IMR-90 (cell line): ENCODE measurements at regions not wholly inside any gene's neighbourhood (a gene's known extent, or its start where the extent isn't known, plus 50 kb on each side); places are given as distances from the start of the nearest gene placed in this dataset.

Source experiments
- ATAC-seq: fragments of 200-7000 bp; cut with Tn5 transposase; 2 replicates; pipeline ENCODE4 v1.9.1; 2020; ENCODE audit warnings: low read depth, mild to moderate bottlenecking, moderate library complexity
- BruUV-seq: library from RNA; stranded (reverse); fragments of 400-500 nt; replicated peaks from 2 replicates; lab custom pipeline; 2021; lab: Mats Ljungman, UMichigan
- CTCF ChIA-PET: fragments of 300-600 bp; formaldehyde crosslinking; extraction: SDS; loops from one replicate; lab custom pipeline; 2021; ENCODE audit warnings: antibody characterized with exemption; lab: Yijun Ruan, JAX
- POLR2A ChIA-PET: fragments of 300-600 bp; sonication (Branson Sonifier 250); formaldehyde crosslinking; loops from one replicate; lab custom pipeline; 2022; ENCODE audit warnings: antibody characterized with exemption; ENCODE audit not compliant: unreplicated experiment; lab: Charles Lee
- DNase-seq: peaks from one replicate; pipeline ENCODE4 v3.0.0; 2013
- H2AFZ ChIP-seq: replicated peaks from 2 replicates; pipeline ENCODE3; 2013; ENCODE audit warnings: low read length, mild to moderate bottlenecking; ENCODE audit not compliant: poor library complexity
- H2AK5ac ChIP-seq: 2 replicates; pipeline ENCODE4 v1.6.1; 2013; ENCODE audit warnings: low read depth, low read length, inconsistent platforms
- H2AK9ac ChIP-seq: replicated peaks from 2 replicates; pipeline ENCODE3; 2013; ENCODE audit warnings: mild to moderate bottlenecking, low read depth, low read length, moderate library complexity; ENCODE audit not compliant: poor library complexity
- H2BK120ac ChIP-seq: 2 replicates; pipeline ENCODE4 v1.6.1; 2013; ENCODE audit warnings: low read depth, low read length, inconsistent platforms
- H2BK15ac ChIP-seq: 3 replicates; pipeline ENCODE4 v1.6.1; 2013; ENCODE audit warnings: low read depth, low read length, inconsistent platforms
- H2BK20ac ChIP-seq: 2 replicates; pipeline ENCODE4 v1.6.1; 2013; ENCODE audit warnings: low read depth, mild to moderate bottlenecking, inconsistent platforms, low read length, moderate library complexity
- H2BK5ac ChIP-seq: 2 replicates; pipeline ENCODE4 v1.6.1; 2013; ENCODE audit warnings: mild to moderate bottlenecking, low read depth, low read length, inconsistent platforms; ENCODE audit not compliant: poor library complexity, severe bottlenecking
- H3K14ac ChIP-seq: replicated peaks from 2 replicates; pipeline ENCODE4 v1.6.1; 2013; ENCODE audit warnings: low read depth, low read length, inconsistent platforms
- H3K18ac ChIP-seq: 2 replicates; pipeline ENCODE4 v1.6.1; 2013; ENCODE audit warnings: low read depth, low read length, control low read depth
- H3K23ac ChIP-seq: 2 replicates; pipeline ENCODE4 v1.6.1; 2013; ENCODE audit warnings: low read depth, low read length, inconsistent platforms
- H3K27ac ChIP-seq: 2 replicates; pipeline ENCODE4 v1.5.1; 2013; ENCODE audit warnings: mild to moderate bottlenecking, control low read depth, low read length; ENCODE audit not compliant: insufficient read depth
- H3K27me3 ChIP-seq: 2 replicates; pipeline ENCODE4 v1.6.1; 2013; ENCODE audit warnings: low read length; ENCODE audit not compliant: control insufficient read depth, insufficient read depth
- H3K36me3 ChIP-seq: 2 replicates; pipeline ENCODE4 v1.6.1; 2013; ENCODE audit warnings: low read length, mixed read lengths; ENCODE audit not compliant: control insufficient read depth, insufficient read depth
- H3K4ac ChIP-seq: 2 replicates; pipeline ENCODE4 v1.6.1; 2013; ENCODE audit warnings: low read depth, low read length, inconsistent platforms
- H3K4me1 ChIP-seq: 2 replicates; pipeline ENCODE4 v1.6.1; 2013; ENCODE audit warnings: low read length, mixed read lengths; ENCODE audit not compliant: control insufficient read depth, insufficient read depth
- H3K4me2 ChIP-seq: 2 replicates; pipeline ENCODE4 v1.6.1; 2013; ENCODE audit warnings: low read depth, mild to moderate bottlenecking, control low read depth, low read length, moderate library complexity
- H3K4me3 ChIP-seq: 2 replicates; pipeline ENCODE4 v1.5.1; 2013; ENCODE audit warnings: low read depth, mild to moderate bottlenecking, control low read depth, low read length, moderate library complexity; ENCODE audit not compliant: insufficient read depth
- H3K56ac ChIP-seq: 2 replicates; pipeline ENCODE4 v1.6.1; 2013; ENCODE audit warnings: low read length, inconsistent platforms; ENCODE audit not compliant: insufficient read depth; ENCODE audit errors: extremely low read depth
- H3K79me1 ChIP-seq, 2 experiments: 2 replicates each; pipeline ENCODE4 v1.6.1; 2013; ENCODE audit warnings: low read length in 2 of 2, inconsistent platforms in 1 of 2, low read depth in 1 of 2
- H3K9ac ChIP-seq: 2 replicates; pipeline ENCODE4 v1.6.1; 2013; ENCODE audit warnings: low read depth, low read length, control low read depth
- H3K9me1 ChIP-seq: 2 replicates; pipeline ENCODE4 v1.6.1; 2013; ENCODE audit warnings: low read length, inconsistent platforms; ENCODE audit not compliant: insufficient read depth
- H3K9me3 ChIP-seq: 2 replicates; pipeline ENCODE4 v1.6.1; 2013; ENCODE audit warnings: low read length; ENCODE audit not compliant: control insufficient read depth, insufficient read depth
- H4K20me1 ChIP-seq: 2 replicates; pipeline ENCODE4 v1.6.1; 2013; ENCODE audit warnings: low read length, inconsistent platforms; ENCODE audit not compliant: insufficient read depth
- H4K5ac ChIP-seq: 2 replicates; pipeline ENCODE4 v1.6.1; 2013; ENCODE audit warnings: mild to moderate bottlenecking, low read depth, low read length, control low read depth
- H4K8ac ChIP-seq, 2 experiments: 2 replicates each; pipeline ENCODE4 v1.6.1; 2013; ENCODE audit warnings: low read depth in 2 of 2, low read length in 2 of 2, control low read depth in 1 of 2, inconsistent platforms in 1 of 2
- H4K91ac ChIP-seq: 2 replicates; pipeline ENCODE4 v1.6.1; 2013; ENCODE audit warnings: low read depth, low read length, inconsistent platforms; ENCODE audit not compliant: insufficient read depth
- BHLHE40 ChIP-seq: fragments of 150-350 bp; IDR thresholded peaks from 2 replicates; pipeline ENCODE4 v1.6.1; 2016; ENCODE audit warnings: mild to moderate bottlenecking, low read depth, low read length
- CEBPB ChIP-seq: IDR thresholded peaks from 2 replicates; pipeline ENCODE4 v1.6.1; 2012; ENCODE audit warnings: low read depth, low read length, improper control_type of control experiment
- CHD1 ChIP-seq: IDR thresholded peaks from 2 replicates; pipeline ENCODE4 v1.6.1; 2012; ENCODE audit warnings: low read depth, low read length, improper control_type of control experiment
- FOS ChIP-seq: fragments of 150-350 bp; IDR thresholded peaks from 2 replicates; pipeline ENCODE4 v1.6.1; 2016; ENCODE audit warnings: low read depth, low read length
- MAFK ChIP-seq: IDR thresholded peaks from 2 replicates; pipeline ENCODE4 v1.6.1; 2012; ENCODE audit warnings: low read depth, low read length, improper control_type of control experiment
- MAZ ChIP-seq: IDR thresholded peaks from 2 replicates; pipeline ENCODE4 v1.6.1; 2012; ENCODE audit warnings: low read depth, mild to moderate bottlenecking, low read length, improper control_type of control experiment, moderate library complexity, borderline replicate concordance
- MXI1 ChIP-seq: IDR thresholded peaks from 2 replicates; pipeline ENCODE4 v1.6.1; 2012; ENCODE audit warnings: low read depth, mild to moderate bottlenecking, low read length, moderate library complexity, borderline replicate concordance
- NFE2L2 ChIP-seq: fragments of 150-350 bp; IDR thresholded peaks from 2 replicates; pipeline ENCODE4 v1.6.1; 2016; ENCODE audit warnings: low read depth, mild to moderate bottlenecking, low read length
- POLR2A ChIP-seq: IDR thresholded peaks from 2 replicates; pipeline ENCODE4 v1.6.1; 2012; ENCODE audit warnings: mild to moderate bottlenecking, low read depth, low read length
- RAD21 ChIP-seq: IDR thresholded peaks from 2 replicates; pipeline ENCODE4 v1.6.1; 2012; ENCODE audit warnings: low read length, improper control_type of control experiment
- RCOR1 ChIP-seq: IDR thresholded peaks from 2 replicates; pipeline ENCODE4 v1.6.1; 2012; ENCODE audit warnings: mild to moderate bottlenecking, low read length, improper control_type of control experiment; ENCODE audit not compliant: insufficient replicate concordance
- SMC3 ChIP-seq: fragments of 150-350 bp; IDR thresholded peaks from 2 replicates; pipeline ENCODE4 v1.6.1; 2016; ENCODE audit warnings: low read depth, mild to moderate bottlenecking, antibody characterized with exemption, low read length, moderate library complexity
- WGBS, 2 experiments: methylation state at CpG; one replicate each; pipeline versions ENCODE4 v1.1.5 to v1.1.7; 2013; ENCODE audit warnings: missing lambda C conversion rate in 2 of 2; ENCODE audit not compliant: insufficient read length in 1 of 2; ENCODE audit errors: extremely low coverage in 2 of 2; 5-methylcytosine and 5-hydroxymethylcytosine counted together
- dilution Hi-C: fragments of 300-500 bp; cut with HindIII; formaldehyde crosslinking; loops from one replicate; pipeline ENCODE4 v1.14.3; 2018; ENCODE audit warnings: low sequenced_read_pairs; ENCODE audit not compliant: unreplicated experiment
- in situ Hi-C: fragments of 300-500 bp; cut with MboI; formaldehyde crosslinking; loops from 3 replicates; pipeline ENCODE4 v1.14.3; 2019; ENCODE audit warnings: low sequenced_read_pairs, inconsistent platforms, mixed read lengths
- intact Hi-C: fragments of 100-400 bp; cut with micrococcal nuclease; formaldehyde crosslinking; loops from 2 replicates; pipeline ENCODE4 v1.10.0; 2022
- TF ChIP-seq, protein P1 (sequence below): conservative IDR thresholded peaks from 2 replicates; pipeline ENCODE4 v1.5.1; 2012; ENCODE audit warnings: mild to moderate bottlenecking, low read depth, low read length, improper control_type of control experiment
- TF ChIP-seq, protein P2 (sequence below): fragments of 150-350 bp; IDR thresholded peaks from 2 replicates; pipeline ENCODE4 v1.6.1; 2016; ENCODE audit warnings: low read depth, mild to moderate bottlenecking, low read length, moderate library complexity, borderline replicate concordance

DNA sequence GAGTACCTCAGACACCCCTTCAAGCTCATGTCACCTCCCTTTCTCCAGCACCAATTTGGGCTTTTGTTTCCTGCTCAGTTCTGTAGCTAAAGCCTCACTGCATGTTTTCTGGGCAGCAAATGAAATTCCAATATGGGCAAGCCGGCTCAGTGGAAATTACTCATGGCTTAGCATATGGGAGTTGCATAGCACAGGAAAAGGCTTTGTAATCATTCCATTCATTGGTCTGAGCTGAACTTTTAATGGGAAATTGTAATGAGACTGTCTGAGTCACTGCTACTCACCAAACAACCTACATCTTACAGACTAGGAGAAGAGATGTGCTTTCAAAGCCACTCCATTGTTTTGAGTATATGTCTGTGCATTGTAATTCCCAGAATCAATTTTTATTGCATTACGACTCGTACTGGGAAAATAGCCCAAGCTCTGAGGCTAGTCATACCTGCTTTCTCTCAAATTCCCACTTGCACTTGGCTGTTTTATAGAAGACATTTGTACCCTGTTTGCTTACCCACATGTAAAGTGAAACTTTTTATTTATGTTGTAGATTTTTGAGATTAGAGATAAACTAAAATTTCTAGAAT lies 139.5 kb upstream of the LRATD1 start:
- Histone ChIP-seq H3K23ac (no peak overlapping the region; the same call in 1 of the 2 replicates), H2BK5ac (peak overlapping the region; percentile 89), H3K9ac (no peak overlapping the region), H3K4me1 (no peaks in the 10 kb centered on the region), H3K79me1 (no peaks in the 10 kb centered on the region), H3K56ac (no peak overlapping the region), H2BK20ac (peak overlapping the region; percentile 92; the same call in 1 of the 2 replicates), H3K4me2 (peak overlapping the region; percentile 79; the same call in 1 of the 2 replicates), H2AK9ac (no peak overlapping the region), H3K9me1 (no peaks in the 10 kb centered on the region), H3K27ac (peak overlapping the region; percentile 27), H4K5ac (no peak overlapping the region), H2BK120ac (peak overlapping the region; percentile 93), H2AK5ac (no peak overlapping the region), H3K4me3 (no peak overlapping the region), H3K4ac (peak overlapping the region; percentile 67), H3K18ac (no peak overlapping the region; the same call in 1 of the 2 replicates), H3K36me3 (no peaks in the 10 kb centered on the region), H3K14ac (peak overlapping the region; percentile 59; the same call in 1 of the 2 replicates), H4K91ac (peak overlapping the region; percentile 72), H4K8ac (peak overlapping the region; percentile 60 to 88), H2BK15ac (peak overlapping the region; percentile 86; the same call in 2 of the 3 replicates), H4K20me1 (no peaks in the 10 kb centered on the region), H3K9me3 (no peaks in the 10 kb centered on the region), H3K27me3 (no peaks in the 10 kb centered on the region), H2AFZ (peak overlapping the region; percentile 82)
- CTCF ChIA-PET: interaction anchor here (0.7 kb wide), 1 partner anchor 36 kb away, joined by 3 read pairs; no protein-coding TSS in a partner anchor
- intact Hi-C loops: loop anchor here (10.0 kb wide), 1 partner anchor 142 kb away; the partner anchor contains the start of gene LRATD1
- DNase-seq: peak; percentile 96
- no CpG with 5 or more reads among the region's 3 CpGs for WGBS, 2 experiments
- in situ Hi-C loops: no loop called here
- POLR2A ChIA-PET: interaction anchor here (0.6 to 1.3 kb wide), 2 partner anchors 24 to 69 kb away, joined by 3 read pairs; no protein-coding TSS in a partner anchor
- ATAC-seq: peak; percentile 99
- BruUV-seq: no TSS peak
- dilution Hi-C loops: no loop called here
- TF ChIP-seq, protein P1, sequence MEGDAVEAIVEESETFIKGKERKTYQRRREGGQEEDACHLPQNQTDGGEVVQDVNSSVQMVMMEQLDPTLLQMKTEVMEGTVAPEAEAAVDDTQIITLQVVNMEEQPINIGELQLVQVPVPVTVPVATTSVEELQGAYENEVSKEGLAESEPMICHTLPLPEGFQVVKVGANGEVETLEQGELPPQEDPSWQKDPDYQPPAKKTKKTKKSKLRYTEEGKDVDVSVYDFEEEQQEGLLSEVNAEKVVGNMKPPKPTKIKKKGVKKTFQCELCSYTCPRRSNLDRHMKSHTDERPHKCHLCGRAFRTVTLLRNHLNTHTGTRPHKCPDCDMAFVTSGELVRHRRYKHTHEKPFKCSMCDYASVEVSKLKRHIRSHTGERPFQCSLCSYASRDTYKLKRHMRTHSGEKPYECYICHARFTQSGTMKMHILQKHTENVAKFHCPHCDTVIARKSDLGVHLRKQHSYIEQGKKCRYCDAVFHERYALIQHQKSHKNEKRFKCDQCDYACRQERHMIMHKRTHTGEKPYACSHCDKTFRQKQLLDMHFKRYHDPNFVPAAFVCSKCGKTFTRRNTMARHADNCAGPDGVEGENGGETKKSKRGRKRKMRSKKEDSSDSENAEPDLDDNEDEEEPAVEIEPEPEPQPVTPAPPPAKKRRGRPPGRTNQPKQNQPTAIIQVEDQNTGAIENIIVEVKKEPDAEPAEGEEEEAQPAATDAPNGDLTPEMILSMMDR: no peak
- TF ChIP-seq RCOR1 (no peak), CHD1 (0 out of 2 replicates have a peak, but pooled peaks have one; percentile 15), BHLHE40 (no peak; the same call in 1 of the 2 replicates), POLR2A (no peak), MAFK (peak; percentile 14; the same call in 1 of the 2 replicates), MXI1 (0 out of 2 replicates have a peak, but pooled peaks have one; percentile 32), SMC3 (no peak), NFE2L2 (no peak), CEBPB (peak; percentile 71; the same call in 1 of the 2 replicates), FOS (peak; percentile 66), RAD21 (peak; percentile 19; the same call in 1 of the 2 replicates), MAZ (no peak)
- TF ChIP-seq, protein P2, sequence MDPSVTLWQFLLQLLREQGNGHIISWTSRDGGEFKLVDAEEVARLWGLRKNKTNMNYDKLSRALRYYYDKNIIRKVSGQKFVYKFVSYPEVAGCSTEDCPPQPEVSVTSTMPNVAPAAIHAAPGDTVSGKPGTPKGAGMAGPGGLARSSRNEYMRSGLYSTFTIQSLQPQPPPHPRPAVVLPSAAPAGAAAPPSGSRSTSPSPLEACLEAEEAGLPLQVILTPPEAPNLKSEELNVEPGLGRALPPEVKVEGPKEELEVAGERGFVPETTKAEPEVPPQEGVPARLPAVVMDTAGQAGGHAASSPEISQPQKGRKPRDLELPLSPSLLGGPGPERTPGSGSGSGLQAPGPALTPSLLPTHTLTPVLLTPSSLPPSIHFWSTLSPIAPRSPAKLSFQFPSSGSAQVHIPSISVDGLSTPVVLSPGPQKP: no peak
